Neural progenitor cell (in vitro differentiated cells): ENCODE measurements at regions not wholly inside any gene's neighbourhood (a gene's known extent, or its start where the extent isn't known, plus 50 kb on each side); places are given as distances from the start of the nearest gene placed in this dataset.

Source experiments
- DNase-seq: peaks from one replicate; pipeline ENCODE4 v3.0.0-alpha.2; 2016; ENCODE audit warnings: low spot score
- H2AFZ ChIP-seq: fragments of 200-600 bp; sonication (generic); replicated peaks from 2 replicates; pipeline ENCODE4 v1.6.1; 2016; ENCODE audit warnings: antibody characterized with exemption
- H3F3A ChIP-seq: fragments of 200-600 bp; sonication (generic); 2 replicates; pipeline ENCODE4 v1.6.1; 2016; ENCODE audit warnings: antibody characterized with exemption, low read depth
- H3K27ac ChIP-seq: fragments of 200-600 bp; sonication (generic); 2 replicates; pipeline ENCODE4 v1.5.1; 2016; ENCODE audit warnings: mild to moderate bottlenecking
- H3K27me3 ChIP-seq: fragments of 200-600 bp; sonication (generic); 2 replicates; pipeline ENCODE4 v1.6.1; 2016; ENCODE audit warnings: mild to moderate bottlenecking, moderate library complexity
- H3K36me3 ChIP-seq: fragments of 200-600 bp; sonication (generic); 2 replicates; pipeline ENCODE4 v1.5.1; 2016
- H3K4me1 ChIP-seq: fragments of 200-600 bp; sonication (generic); 2 replicates; pipeline ENCODE4 v1.6.1; 2016; ENCODE audit warnings: mixed run types
- H3K4me2 ChIP-seq: fragments of 200-600 bp; sonication (generic); 2 replicates; pipeline ENCODE4 v1.6.1; 2016
- H3K4me3 ChIP-seq: fragments of 200-600 bp; sonication (generic); 2 replicates; pipeline ENCODE4 v1.5.1; 2016
- H3K79me2 ChIP-seq: fragments of 200-600 bp; sonication (generic); 2 replicates; pipeline ENCODE4 v1.6.1; 2016; ENCODE audit warnings: low read depth
- H3K9ac ChIP-seq: fragments of 200-600 bp; sonication (generic); 2 replicates; pipeline ENCODE4 v1.6.1; 2016
- H3K9me3 ChIP-seq: fragments of 200-600 bp; sonication (generic); 2 replicates; pipeline ENCODE4 v1.5.1; 2016; ENCODE audit warnings: low read depth
- H4K20me1 ChIP-seq: fragments of 200-600 bp; sonication (generic); 2 replicates; pipeline ENCODE4 v1.6.1; 2016; ENCODE audit warnings: low read depth
- H3K27ac Mint-ChIP-seq: 3 replicates; pipeline ENCODE4 v1.8.0; 2021; ENCODE audit warnings: mixed read lengths
- H3K27me3 Mint-ChIP-seq: 2 replicates; pipeline ENCODE4 v1.8.0; 2022; ENCODE audit warnings: low read depth, mild to moderate bottlenecking, inconsistent platforms, moderate library complexity, mixed read lengths; ENCODE audit not compliant: insufficient read depth
- H3K36me3 Mint-ChIP-seq: 3 replicates; pipeline ENCODE4 v1.8.0; 2021; ENCODE audit warnings: mixed read lengths
- H3K4me1 Mint-ChIP-seq: 3 replicates; pipeline ENCODE4 v1.8.0; 2021; ENCODE audit warnings: mixed read lengths
- H3K4me3 Mint-ChIP-seq: 3 replicates; pipeline ENCODE4 v1.8.0; 2021; ENCODE audit warnings: mild to moderate bottlenecking, moderate library complexity, mixed read lengths
- H3K9me3 Mint-ChIP-seq: 3 replicates; pipeline ENCODE4 v1.8.0; 2020; ENCODE audit warnings: mixed read lengths
- EZH2 ChIP-seq: fragments of 200-600 bp; sonication (generic); IDR thresholded peaks from 2 replicates; pipeline ENCODE4 v1.6.1; 2017; ENCODE audit warnings: antibody characterized with exemption, mild to moderate bottlenecking, moderate library complexity
- EZH2phosphoT487 ChIP-seq: fragments of 200-600 bp; sonication (generic); IDR thresholded peaks from 2 replicates; pipeline ENCODE4 v1.6.1; 2017; ENCODE audit warnings: antibody characterized with exemption
- TF ChIP-seq, protein P1 (sequence below): fragments of 200-600 bp; sonication (generic); IDR thresholded peaks from 2 replicates; pipeline ENCODE4 v1.5.1; 2017; ENCODE audit warnings: antibody characterized with exemption, mild to moderate bottlenecking

DNA sequence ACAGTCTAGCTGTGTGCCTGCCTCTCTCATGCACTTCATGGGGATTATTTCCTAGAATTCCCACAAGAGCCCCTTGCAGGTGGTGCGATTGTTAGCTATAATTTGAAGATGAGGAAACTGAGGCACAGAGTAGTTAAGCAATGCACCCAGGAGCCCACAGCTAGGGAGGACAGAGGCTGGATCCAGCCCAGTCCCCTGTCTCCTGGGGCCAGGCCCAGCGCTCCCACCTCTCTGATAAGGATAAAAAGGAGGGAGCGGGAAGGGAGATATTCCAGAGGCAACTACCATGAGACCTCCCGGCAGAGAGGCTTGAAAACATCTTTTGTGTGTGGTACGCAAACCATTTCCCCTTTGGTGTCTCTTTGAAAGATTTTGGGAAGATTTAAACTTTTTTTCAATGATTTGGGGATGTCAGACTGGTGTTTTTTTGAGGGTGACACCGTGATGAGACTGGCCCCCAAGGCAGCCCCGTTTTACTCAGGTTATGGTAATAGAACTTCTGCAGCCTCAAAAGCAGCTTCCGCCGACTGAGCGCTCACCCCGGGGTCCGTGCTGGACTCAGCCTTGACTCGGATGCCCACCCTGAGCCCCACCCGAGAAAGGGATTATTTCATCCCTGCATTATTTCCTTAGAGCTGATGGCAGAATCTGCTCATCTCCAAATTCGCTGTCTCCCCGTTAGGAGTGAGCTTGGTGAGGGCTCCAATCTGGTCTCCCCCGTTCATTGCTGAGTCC is 144.7 kb upstream of the IER5L start:
- Histone ChIP-seq H2AFZ (no peak overlapping the region), H3K27ac (no peak overlapping the region), H3K27me3 (no peaks in the 10 kb centered on the region), H3K4me3 (no peak overlapping the region), H3K36me3 (no peaks in the 10 kb centered on the region), H3K4me2 (no peak overlapping the region), H4K20me1 (no peaks in the 10 kb centered on the region), H3K9me3 (no peaks in the 10 kb centered on the region), H3K9ac (no peak overlapping the region), H3F3A (no peaks in the 10 kb centered on the region), H3K79me2 (no peaks in the 10 kb centered on the region), H3K4me1 (peaks cover 8% of the 10 kb centered on the region)
- TF ChIP-seq, protein P1, sequence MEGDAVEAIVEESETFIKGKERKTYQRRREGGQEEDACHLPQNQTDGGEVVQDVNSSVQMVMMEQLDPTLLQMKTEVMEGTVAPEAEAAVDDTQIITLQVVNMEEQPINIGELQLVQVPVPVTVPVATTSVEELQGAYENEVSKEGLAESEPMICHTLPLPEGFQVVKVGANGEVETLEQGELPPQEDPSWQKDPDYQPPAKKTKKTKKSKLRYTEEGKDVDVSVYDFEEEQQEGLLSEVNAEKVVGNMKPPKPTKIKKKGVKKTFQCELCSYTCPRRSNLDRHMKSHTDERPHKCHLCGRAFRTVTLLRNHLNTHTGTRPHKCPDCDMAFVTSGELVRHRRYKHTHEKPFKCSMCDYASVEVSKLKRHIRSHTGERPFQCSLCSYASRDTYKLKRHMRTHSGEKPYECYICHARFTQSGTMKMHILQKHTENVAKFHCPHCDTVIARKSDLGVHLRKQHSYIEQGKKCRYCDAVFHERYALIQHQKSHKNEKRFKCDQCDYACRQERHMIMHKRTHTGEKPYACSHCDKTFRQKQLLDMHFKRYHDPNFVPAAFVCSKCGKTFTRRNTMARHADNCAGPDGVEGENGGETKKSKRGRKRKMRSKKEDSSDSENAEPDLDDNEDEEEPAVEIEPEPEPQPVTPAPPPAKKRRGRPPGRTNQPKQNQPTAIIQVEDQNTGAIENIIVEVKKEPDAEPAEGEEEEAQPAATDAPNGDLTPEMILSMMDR = no peak
- no peak for TF ChIP-seq EZH2
- no peak for TF ChIP-seq EZH2phosphoT487
- Mint-ChIP-seq H3K9me3 (no peaks in the 10 kb centered on the region), H3K4me1 (peaks cover 52% of the 10 kb centered on the region), H3K4me3 (no peak overlapping the region), H3K27me3 (peaks cover 12% of the 10 kb centered on the region), H3K27ac (peak overlapping the region; percentile 74), H3K36me3 (no peaks in the 10 kb centered on the region)
- no peak for DNase-seq

DNA sequence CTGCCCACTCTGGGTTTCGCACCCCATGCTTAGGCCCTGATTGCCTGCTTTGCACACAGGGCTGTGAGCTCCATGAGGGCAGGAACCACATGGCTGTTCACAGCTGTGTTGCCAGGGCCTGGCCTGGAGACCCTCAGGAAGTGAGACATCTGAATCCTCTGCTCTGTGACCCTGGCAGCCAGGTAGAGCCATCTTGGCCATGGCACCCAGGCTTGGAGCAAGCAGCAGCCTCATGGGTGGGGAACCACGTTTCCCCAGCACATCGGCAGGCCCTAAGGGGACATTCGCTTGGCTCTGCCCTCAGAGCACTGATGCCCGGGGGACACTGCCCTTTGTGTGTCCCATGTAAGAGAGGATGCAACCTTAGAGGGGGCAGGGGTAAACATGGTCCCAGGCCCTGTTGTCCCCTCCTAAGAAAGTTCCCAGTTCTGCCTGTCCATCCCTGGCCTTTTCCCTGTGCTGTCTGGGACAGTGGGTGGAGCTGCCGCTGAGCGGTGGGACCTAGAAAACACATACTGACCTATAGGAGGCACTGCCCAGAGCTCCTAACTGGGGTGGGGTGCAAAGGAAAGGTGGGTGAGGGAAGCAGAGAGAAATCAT is 144.1 kb upstream of the IER5L start:
- Histone ChIP-seq H3K4me3 (no peak overlapping the region), H3K79me2 (no peaks in the 10 kb centered on the region), H3K4me1 (peaks cover 8% of the 10 kb centered on the region), H3F3A (no peaks in the 10 kb centered on the region), H3K36me3 (no peaks in the 10 kb centered on the region), H4K20me1 (no peaks in the 10 kb centered on the region), H3K9ac (no peak overlapping the region), H2AFZ (no peak overlapping the region), H3K27me3 (no peaks in the 10 kb centered on the region), H3K27ac (no peak overlapping the region), H3K9me3 (no peaks in the 10 kb centered on the region), H3K4me2 (no peak overlapping the region)
- Mint-ChIP-seq H3K4me3 (no peak overlapping the region), H3K4me1 (peaks cover 55% of the 10 kb centered on the region), H3K27ac (no peak overlapping the region), H3K27me3 (peaks cover 12% of the 10 kb centered on the region), H3K36me3 (no peaks in the 10 kb centered on the region), H3K9me3 (no peaks in the 10 kb centered on the region)
- no peak for TF ChIP-seq EZH2phosphoT487
- TF ChIP-seq EZH2 = no peak
- TF ChIP-seq, protein P1 = no peak
- DNase-seq = no peak

DNA sequence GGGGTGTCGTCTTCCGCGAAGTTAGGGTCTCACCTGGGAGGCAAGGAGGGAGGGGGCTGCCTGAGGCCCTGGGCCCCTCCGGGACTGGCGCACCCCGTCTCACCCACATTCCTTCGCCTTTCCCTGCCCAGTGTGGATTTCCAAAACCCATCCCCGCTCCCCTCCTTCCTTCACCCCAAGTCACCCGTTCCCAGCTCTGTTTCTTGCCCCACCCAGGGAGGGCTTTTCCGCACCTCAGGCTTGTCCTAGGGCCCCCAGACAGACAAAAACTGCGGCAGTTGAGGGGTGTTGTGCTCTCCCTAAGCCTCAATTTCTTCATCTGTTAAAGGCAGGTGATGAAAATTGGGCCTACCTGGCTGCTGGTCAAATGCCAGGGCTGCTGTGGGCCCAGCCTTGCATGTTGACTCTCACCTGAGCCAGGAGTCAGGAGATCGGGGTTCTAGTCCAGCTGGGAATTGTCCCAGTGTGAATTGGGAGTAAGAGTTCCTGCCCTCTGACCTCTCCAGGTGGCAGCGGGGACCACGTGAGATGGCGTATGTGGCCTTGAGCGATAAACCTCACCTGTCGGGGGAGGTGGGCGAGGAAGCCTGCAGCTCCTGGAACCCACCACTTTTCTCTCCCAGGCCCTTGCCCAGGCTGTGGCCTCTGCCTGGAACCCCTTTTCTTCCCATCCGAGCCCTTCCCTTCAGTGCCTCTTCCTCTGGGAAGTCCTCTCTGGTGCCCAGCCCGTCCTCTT is 143.4 kb upstream of the IER5L start:
- H4K20me1 ChIP-seq = no peaks in the 10 kb centered on the region
- no peak overlapping the region for H3K4me3 Mint-ChIP-seq
- H3K36me3 Mint-ChIP-seq = no peaks in the 10 kb centered on the region
- no peak overlapping the region for H3K9ac ChIP-seq
- no peaks in the 10 kb centered on the region for H3K79me2 ChIP-seq
- H2AFZ ChIP-seq = no peak overlapping the region
- no peak overlapping the region for H3K4me2 ChIP-seq
- no peaks in the 10 kb centered on the region for H3K9me3 ChIP-seq
- TF ChIP-seq, protein P1 = no peak
- no peak for TF ChIP-seq EZH2phosphoT487
- TF ChIP-seq EZH2 = no peak
- no peaks in the 10 kb centered on the region for H3K36me3 ChIP-seq
- peaks cover 8% of the 10 kb centered on the region for H3K4me1 ChIP-seq
- DNase-seq = no peak
- H3F3A ChIP-seq = no peaks in the 10 kb centered on the region
- H3K4me3 ChIP-seq = no peak overlapping the region
- no peak overlapping the region for H3K27ac Mint-ChIP-seq
- H3K9me3 Mint-ChIP-seq = no peaks in the 10 kb centered on the region
- H3K27me3 ChIP-seq = no peaks in the 10 kb centered on the region
- no peak overlapping the region for H3K27ac ChIP-seq
- H3K4me1 Mint-ChIP-seq = peaks cover 56% of the 10 kb centered on the region
- H3K27me3 Mint-ChIP-seq = peaks cover 12% of the 10 kb centered on the region
